CD4-positive, alpha-beta T cell treated with Interleukin-10 for 1 hour (primary cell): ENCODE measurements at regions not wholly inside any gene's neighbourhood (a gene's known extent, or its start where the extent isn't known, plus 50 kb on each side); places are given as distances from the start of the nearest gene placed in this dataset.

ENCODE experiments used
- DNase-seq: peaks from one replicate; pipeline ENCODE4 v3.0.0-alpha.2; 2020

DNA sequence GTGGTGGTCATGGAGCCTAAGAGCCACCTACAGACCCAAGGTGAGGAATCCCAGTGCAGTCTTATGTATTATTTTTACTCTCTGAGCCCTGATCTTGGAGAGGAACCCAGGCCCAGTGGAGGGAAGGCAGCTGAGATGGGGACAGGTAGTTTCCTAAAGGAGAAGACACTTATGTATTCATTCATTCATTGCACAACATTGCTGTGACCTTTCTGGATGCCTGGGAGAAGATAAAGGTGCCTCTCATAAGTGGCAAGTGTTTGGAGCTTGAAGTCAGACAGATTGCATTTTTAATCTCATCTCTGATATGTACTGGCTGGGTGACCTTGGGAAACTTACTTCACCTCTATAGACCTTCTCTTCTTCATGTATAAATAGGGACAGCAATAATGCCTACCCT lies 111.1 kb downstream of the CEBPB start:
- DNase-seq = no peak

DNA sequence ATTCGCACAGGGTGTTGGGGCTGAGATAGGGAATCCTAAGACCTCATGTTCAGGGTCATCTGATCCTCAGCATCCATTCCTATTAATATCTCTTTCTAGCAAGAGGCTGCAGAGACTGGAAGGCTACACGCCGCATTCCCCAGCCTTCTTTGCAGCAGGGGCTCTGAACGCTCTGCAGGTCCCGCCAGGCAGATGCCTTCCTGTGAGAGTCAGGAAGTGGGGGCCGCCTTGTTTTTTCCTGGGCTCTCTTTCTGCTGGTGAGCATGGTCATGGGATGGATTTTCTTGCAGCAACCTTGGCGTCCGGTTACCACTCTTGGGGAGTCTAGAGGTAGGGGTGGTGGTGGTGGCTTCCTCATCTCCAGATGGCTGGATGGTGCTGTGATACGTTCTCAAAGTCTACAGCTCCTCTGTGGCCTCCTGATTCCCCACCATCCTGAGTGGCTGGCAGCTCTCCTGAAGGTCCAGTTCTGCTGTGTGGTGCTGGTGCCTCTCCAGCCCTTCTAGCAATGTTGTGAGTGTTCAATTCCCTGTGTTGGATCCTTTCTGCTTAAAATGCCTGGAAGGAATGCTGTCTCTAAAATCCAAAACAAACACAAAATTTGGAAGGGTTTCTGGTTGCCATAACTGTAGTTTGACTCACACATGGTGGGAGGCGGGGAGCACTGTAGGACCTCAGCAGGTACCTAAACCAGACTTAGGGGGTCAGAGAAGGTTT lies 111.9 kb downstream of the CEBPB start:
- no peak for DNase-seq

DNA sequence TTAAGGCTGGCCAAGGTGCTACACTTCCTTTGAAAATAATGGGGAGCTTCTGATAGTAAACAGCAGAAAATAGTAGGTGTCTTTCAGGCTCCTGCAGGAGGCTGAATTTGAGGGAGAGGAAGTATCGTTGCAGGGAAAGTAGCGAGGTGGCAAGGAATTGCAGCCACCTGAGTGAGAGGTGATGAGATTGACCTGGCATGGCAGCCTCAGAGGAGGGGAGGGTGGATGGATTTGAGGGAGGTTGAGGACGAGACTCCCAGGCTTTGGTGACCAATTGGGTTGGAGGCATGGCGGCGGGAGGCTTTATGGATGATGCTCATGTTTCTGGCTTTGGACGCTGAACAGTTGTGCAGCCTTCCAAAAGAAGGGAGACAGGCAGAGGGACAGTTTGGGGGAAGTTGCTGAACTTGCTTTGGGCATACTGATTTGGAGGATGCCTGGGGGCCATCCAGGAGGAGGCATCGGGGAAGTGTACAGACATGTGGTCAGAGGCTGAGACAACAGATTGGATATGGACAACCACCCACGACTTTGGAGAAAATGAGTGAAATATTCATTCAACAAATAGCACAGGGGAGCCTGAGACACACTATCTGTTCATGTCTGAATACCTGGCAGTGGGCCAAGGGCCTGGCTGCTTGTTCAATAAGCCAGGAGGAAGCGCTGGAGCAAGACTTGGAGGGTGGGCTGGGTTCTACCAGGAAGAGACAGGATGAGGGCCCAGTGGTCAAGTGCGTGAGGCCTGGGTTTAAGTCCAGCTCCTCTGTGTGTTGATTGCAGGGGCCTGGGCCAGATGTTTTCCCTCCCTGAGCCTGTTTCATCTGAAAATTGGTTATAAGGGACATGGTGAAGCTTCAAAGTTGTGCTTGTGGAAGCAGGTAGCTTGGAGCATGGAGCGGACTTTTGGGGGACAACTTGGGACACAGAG lies 113.2 kb downstream of the CEBPB start:
- no peak for DNase-seq

DNA sequence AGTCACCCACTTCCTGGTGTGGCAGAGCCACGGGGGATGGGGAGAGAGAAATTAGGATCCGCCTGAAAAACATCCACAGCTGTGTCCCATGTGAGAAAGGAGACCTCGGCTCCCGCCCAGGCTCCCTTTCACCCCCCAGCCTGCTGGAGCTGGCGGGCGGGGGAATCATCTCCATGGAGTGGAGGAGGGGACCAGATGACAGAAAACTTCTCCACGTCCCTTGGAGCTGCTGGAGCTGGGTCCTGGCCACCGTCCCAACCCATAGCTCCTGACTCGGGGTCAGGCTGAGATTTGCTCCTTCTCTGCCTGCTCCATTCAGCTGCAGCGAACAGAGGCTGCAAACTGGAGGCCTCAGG lies 113.8 kb downstream of the CEBPB start:
- DNase-seq = no peak

DNA sequence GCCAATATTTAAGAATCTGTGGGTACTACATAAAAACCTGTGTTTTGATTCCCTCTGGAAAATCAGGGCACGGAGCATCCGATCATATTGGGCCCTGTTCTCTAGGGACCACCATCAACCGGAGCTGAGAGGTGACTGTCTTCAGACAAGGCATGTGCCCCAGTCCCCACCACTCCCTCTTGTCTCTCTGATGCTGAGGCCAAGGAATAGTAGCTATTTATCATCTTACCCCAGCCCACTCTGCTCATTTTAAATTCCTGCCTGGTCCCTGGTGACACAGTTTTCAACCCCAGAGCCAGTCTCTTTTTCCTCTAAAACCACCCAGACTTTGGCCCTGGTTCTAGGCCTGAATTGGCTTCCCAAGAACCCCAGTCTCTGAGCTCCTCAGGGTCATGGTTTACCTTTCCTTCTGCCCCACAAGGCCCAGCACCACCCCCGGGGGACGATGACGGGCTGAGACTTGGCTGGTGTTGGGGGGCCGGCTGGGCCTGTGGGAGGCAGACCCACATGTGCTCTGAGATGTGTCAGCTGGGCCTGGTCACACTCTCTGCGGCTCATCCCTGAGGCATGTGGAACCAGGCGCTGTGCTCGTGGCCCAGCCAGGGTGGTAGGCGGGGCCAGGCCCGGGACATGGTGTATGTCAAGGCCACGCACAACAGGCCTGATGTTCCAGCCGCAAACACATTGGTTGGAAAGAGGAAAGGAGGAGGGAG lies 114.4 kb downstream of the CEBPB start:
- no peak for DNase-seq

DNA sequence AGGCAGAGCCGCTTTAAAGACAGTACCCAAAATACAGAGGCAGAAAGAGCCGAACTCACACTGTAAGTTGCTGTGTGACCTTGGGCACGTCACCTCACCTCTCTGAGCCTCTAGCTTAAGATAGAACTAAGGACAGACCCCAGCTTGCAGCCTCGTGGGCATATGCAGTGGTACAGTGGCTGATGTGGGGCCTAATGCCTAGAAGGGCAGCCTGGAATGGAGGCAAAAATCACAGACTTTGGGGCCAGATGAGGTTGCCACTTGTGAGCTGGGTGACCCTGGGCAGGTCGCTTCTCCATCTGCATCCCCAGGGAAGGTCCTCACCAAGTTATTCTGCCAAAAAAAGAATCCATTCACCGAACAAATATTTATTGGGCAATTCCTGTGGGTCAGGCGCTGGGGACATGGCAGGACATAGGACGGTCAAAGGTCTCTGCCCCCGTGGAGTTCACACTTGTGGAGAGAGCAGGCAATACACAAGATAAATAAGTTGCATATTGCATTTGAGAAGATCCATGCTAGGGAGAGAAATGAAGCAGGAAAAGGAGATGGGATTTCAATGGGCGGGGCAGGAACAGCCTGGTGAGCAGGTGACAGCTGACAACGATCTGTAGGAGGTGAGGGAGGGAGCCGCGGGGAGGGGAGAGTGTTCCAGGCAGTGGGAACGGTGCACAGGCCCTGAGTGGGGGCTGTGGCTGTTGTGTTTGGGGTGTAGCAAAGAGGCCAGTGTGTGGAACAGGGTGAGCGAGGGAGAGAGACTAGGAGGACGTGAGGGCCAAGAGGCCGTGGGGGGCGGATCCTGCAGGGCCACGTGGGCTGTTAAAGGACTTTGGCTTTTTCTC lies 115.2 kb downstream of the CEBPB start:
- DNase-seq = no peak

DNA sequence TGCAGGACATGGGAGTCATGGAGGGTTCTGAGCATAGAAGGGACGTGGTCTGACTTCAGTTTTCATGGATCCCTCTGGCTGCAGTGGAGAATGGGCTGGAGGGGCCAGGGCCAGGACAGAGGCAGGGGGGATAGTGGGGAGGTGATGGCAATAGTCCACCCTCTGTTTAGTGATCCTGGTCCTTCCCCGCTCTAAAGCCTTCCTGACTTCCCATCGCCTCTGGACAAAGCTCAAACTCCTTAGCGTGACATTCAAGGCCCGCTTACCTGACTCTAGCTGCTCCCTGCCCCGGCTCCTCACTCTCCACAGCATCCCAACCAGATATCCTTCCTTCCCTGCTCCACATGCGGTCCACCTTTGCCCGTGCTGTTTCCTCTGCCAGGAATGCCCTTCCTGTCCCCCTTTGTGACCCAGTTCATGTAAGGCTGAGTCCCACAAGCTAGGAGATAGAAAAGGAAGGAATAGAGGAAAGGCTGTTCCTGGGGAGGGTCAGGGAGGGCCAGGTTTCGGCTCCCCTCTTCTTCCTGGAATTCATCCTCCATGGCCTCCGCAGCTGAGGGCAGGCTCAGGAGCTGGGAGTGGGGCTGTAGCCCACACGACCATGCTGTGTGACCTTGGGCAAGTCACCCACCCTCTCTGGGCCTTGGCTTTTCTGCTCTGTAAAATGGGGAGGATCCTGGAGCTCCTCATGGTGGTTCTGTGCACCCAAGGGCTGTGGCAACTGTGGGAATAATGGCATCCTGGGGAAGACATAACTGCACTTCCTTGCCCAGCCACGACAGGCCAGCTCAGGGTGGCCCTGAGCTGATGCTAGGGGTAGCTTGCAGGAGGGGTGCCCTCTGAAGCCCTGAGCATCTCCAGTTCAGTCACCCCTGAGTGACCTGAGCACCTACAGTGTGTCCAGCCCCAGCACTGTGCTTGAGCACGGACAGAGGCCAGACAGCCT lies 116.1 kb downstream of the CEBPB start:
- DNase-seq = no peak

DNA sequence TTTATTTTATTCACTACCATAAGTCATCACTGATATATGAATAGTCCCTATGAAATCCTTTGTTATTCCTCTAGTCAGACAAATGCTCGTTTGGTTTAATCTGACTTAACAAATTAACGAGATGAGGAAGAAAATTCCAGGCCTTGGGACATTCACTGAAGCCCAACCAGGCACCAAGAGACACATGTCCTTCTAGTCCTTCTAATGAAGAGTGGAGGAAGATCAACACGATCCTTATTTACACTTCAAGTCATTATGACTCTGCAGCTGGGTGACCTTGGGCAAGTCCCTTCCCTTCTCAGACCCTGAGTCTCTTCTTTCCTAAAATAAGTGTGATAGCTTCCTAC lies 117.5 kb downstream of the CEBPB start:
- DNase-seq = no peak

DNA sequence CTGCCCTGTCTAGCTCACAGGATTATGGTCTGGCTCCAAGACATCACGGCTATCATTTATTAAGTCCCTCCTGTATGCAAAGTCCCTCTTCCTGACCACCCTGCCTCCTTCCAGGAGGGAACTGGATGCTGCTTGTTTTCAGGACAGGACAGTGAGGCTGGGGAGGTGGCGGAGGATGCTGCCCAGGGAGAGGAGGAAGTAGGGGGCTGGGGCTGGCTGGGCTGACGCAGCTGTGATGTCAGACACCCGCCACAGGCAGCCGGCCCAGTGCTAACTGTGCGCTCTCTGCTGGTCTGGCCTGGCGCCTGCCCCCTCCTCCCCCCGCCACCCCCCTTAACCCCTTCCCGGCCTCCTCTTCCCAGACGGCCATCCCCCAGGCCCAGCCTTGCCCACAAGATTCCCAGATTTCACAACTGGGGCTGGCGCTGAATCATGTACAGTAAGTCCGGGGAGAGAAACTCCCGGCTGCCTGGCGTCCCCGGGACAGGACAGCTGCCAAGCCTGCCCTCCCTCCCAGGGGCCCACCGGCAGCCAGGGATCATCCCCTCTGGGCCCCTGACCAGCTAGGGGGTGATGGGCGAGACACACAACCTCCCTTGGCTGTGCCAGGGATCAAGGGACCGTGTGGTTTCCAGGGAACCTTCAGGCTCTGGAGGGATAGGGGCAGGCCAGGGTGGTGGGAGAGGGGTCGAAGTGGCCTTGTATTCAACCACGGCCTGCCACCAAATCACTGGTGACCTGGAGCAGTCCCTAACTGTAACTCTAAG lies 118.1 kb downstream of the CEBPB start:
- DNase-seq = no peak

DNA sequence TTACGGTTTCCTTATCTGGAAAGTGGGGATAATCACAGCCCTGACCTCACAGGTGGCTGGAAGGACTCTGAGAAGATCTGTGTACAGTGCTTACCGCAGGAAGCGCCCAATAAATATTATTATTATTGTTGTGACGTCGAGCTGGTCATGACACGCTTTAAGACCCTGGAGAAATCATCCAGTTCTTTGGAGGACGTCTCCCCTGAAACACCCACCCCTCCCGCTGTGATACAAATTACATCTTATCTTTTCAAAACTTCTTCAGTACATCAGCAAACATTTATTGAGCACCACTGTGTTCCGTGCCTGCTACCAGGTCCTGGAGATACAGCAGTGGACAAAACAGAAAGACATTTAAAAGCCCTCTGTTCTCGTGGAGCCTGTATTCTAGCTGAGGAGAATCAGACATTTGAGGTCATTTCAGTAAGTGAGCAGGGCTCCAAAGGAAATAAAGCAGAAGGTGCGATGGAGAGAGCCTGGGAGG lies 118.7 kb downstream of the CEBPB start:
- no peak for DNase-seq

DNA sequence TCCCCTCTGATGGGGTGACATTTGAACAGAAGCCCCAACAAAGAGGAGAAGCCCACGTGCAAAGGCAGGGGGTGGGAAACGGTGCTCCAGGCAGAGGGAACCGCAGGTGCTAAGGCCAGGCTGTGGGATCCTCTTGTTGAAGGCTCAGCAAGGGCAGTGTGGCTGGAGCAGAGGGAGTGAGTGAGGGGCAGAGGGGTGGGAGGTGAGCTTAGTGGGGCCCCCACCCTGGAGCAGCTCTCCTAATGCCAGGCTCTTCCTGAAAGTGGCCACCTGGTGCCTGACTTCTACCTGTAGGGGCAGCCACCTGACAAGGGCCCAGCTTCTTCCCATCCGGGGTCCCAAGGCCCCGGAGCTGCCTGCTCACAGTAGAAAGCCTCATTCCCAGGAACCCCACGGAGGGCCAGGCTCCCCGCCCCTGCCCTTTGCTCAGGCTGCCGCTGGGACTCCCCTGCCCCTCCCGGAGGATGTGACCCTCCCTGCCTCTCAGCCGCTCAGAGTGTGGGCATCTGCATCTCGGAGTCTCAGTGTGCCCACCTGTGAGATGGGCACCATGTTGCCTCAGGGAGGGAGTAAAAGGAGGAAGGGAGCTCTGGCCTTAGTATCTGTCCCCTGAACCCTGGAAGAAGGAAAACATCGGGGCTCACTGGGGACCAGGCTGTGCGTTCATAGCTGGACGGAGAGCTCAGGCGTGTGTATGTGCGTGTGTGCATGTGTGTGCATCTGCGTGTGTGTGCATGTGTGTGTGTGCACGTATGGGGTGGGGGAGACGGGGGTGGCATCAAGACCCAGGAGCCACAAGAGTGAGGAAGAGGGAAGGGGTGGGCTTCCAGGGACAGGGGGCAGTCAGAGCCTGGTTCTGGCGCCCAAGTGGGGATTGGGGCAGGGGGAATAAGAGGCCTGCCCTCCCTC lies 119.4 kb downstream of the CEBPB start:
- DNase-seq = no peak

DNA sequence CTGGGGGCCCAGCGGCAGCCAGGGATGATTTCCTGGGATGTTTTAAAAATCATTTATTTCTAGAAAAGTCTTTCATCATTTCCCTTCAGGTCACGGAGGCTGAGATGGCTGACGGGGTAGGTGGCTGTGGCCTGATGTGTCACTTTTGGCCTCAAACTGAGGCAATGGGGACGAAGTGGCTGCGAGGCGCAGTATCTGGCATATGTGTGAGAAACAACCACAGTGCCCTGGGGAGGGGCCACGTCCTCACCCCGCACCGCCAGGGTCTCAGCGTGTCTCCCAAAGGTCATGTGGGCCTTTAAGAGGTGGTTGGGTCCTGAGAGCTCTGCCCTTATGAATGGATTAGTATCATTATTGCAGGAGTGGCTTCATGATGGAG lies 120.0 kb downstream of the CEBPB start:
- DNase-seq = no peak

DNA sequence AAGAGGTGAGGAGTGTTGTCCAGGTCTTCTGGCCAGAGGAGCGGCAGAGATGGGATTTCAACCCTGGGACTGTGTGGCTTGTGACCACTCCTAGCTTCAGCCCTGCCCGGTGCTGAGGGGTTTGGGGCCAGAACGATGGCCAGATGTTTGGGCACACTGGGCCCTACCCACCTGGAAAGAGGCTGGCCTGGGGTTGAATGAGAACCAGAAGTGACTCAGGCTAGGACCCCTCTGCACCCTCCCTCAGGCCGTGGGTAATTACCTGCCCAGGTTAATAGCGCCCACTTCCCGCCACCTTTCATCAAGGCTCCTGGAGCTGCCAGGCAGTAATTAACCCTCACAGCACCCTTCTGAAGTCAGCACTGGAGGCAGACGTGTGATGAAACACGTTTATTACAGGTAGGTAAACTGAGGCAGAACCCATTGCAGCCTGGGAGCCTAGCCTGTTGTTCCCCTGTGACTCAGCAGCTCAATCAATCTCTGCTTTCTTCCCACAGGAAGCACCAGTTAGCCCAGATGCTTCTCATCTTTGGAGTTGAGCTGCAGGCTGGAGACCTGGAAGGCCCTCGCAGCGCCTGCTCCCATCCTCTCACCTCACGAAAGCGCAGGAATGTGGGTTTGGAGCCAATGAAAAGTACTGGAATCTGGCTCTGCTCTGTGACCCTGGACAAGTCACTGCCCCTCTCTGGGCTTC lies 120.8 kb downstream of the CEBPB start:
- DNase-seq = no peak

DNA sequence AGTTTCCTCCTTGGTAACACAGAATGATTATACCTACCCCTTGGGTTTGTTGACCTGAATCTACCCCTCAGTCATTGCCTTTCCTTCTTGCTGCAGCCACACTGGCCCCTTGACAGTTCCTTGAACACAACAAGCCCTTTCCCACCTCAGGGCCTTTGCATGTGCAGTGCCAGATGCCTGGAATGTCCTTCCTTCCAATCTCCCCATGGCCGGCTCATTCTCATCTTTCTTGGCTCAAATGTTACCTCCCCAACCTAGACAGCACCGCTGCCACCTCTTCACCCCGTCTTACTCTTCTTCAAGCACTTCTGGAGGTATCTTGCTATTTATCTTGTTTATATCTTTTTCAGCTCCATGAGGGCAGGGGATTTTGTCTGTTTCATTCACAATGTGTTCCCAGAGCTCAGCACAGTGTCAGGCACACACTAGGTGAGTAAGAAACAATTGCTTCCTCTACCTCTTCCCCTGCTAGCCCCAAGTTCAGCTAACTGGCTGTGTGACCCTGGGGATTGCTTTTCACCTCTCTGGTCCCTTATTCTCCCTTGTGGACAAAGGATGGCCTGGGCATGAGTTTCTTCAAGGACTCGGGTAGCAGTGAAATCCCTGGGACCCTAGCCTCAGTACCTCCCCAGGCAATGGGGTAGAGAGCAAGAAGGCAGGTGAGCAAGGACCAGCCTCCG lies 121.5 kb downstream of the CEBPB start:
- no peak for DNase-seq

DNA sequence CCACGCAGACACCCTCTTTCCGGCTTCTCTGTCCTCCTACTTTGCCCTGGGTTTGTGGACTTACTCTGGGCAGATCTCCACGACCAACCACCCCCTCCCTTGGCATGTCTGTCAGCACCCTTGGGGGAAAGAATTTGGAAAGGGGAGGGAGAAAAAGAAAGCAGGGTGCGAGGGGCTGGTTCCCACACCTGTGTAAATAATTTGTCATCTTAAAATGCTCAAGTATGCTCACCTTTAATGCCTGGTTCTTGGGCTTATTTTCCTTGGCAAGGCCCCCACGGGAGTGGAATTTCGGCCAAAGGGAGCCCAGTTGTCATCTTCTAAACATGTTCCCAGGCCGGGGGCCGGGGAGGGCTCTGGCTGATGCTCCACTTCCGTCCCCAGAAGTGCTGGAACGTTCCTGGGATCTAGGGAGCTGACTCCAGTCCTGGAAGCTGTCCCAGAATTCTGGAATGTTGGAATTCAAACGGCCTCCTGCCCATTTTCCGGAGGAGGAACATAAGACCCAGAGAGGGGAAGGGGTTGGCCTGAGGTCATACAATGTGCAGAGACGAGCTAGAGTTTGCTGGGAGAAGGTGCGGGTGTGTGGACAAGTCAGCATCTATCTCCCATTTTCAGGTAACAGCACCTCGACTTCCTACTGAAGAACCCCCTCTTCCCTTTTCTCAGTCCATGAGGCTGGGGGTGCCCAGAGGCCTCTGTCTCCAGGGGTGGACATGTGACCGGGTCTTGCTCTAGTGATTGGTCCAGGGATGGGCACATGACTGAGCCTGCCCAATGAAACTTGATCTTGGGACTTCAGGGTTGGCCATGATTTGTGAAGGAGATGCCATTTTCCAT lies 122.3 kb downstream of the CEBPB start:
- DNase-seq = no peak

DNA sequence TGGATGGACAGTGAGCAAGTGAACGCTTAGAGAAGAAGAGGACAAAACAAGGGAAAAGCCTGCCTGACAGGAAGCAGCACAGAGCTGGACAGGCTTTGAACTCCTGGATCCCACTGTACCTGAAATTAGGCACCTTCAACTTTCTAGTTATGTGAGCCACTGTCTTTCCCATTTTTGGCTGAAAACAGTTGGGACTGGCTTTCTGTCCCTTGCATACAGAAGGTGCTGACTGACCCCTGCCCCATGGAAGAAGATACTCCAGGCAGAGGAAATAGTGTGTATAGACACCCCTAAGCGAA lies 122.8 kb downstream of the CEBPB start:
- DNase-seq = no peak

DNA sequence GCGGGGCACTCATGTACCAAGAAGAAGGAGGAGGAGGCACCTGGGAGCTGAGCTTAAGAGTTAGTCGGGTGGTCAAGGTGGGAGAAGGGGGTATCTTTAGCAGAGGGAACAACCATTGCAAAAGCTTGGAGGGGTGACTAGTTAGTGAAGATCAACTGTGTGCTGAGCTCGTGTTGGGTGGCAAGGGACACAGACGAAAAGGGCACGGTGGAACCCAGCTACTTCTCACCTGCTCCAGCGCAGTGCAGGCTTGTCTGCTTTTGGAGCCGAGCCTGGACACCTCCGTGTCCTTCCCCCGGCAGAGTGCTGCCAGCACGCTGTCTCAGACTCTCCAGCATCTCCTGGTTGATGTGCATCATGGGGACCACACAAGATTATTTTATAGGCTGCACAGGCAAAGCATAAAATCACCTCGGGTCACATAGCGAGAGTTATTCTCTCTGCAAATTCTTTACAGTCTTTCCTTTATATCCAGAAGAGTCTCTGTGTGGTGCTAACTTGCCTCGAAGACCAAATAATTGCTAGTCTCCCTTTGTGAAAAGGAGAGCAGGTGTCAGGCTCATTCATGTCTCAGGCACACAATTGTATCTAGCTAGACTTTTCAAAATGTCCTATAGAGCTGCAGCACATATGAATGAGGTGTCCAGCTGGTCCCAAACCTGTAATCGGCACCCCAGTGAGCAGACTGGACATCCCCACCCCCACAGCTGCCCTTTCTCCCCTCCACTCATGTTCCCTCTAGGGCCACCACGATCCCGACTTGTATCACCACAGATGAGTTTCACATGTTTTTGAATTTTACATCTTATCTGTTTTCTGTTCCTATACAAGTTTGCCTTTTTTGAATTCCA lies 123.4 kb downstream of the CEBPB start:
- DNase-seq = no peak
